Chondrocyte (in vitro differentiated cells): ENCODE measurements at regions not wholly inside any gene's neighbourhood (a gene's known extent, or its start where the extent isn't known, plus 50 kb on each side); places are given as distances from the start of the nearest gene placed in this dataset.

Experiments
- DNase-seq: peaks from one replicate; pipeline ENCODE4 v3.0.0; 2021; ENCODE audit warnings: mixed read lengths, low spot score
- H3K27ac Mint-ChIP-seq: one replicate; pipeline ENCODE4 v1.8.0; 2021; ENCODE audit warnings: mild to moderate bottlenecking, moderate library complexity, mixed read lengths; ENCODE audit not compliant: unreplicated experiment
- H3K27me3 Mint-ChIP-seq: 2 replicates; pipeline ENCODE4 v1.8.0; 2021; ENCODE audit warnings: low read depth, mixed read lengths
- H3K36me3 Mint-ChIP-seq: 2 replicates; pipeline ENCODE4 v1.8.0; 2021; ENCODE audit warnings: low read depth, mixed read lengths
- H3K4me1 Mint-ChIP-seq: 2 replicates; pipeline ENCODE4 v1.8.0; 2021; ENCODE audit warnings: low read depth, mild to moderate bottlenecking, mixed read lengths
- H3K4me3 Mint-ChIP-seq: one replicate; pipeline ENCODE4 v1.8.0; 2021; ENCODE audit warnings: mild to moderate bottlenecking, moderate library complexity, mixed read lengths; ENCODE audit not compliant: unreplicated experiment
- H3K9me3 Mint-ChIP-seq: 2 replicates; pipeline ENCODE4 v1.8.0; 2021; ENCODE audit warnings: low read depth, mixed read lengths
- CTCF ChIP-seq: fragments of 200-600 bp; sonication (generic); IDR thresholded peaks from 2 replicates; pipeline ENCODE4 v1.5.0; 2021; ENCODE audit warnings: antibody characterized with exemption, mild to moderate bottlenecking, moderate library complexity

- no peak for DNase-seq
- no peaks in the 10 kb centered on the region for H3K36me3 Mint-ChIP-seq
- no peak overlapping the region for H3K27ac Mint-ChIP-seq
- H3K27me3 Mint-ChIP-seq = peaks cover 4% of the 10 kb centered on the region
- H3K4me1 Mint-ChIP-seq = no peaks in the 10 kb centered on the region
- H3K4me3 Mint-ChIP-seq = no peak overlapping the region
- no peak for TF ChIP-seq CTCF
- H3K9me3 Mint-ChIP-seq = peaks cover 6% of the 10 kb centered on the region
Observed at GRCh38 chr12:115504306-115505290, 772.9 kb downstream of the MED13L start.

GRCh38 chr12:115500872-115501271 lies 776.6 kb downstream of the MED13L start:
- Mint-ChIP-seq H3K9me3 (peaks cover 6% of the 10 kb centered on the region), H3K27ac (no peak overlapping the region), H3K4me3 (no peak overlapping the region), H3K27me3 (no peaks in the 10 kb centered on the region), H3K36me3 (no peaks in the 10 kb centered on the region), H3K4me1 (no peaks in the 10 kb centered on the region)
- TF ChIP-seq CTCF = no peak
- no peak for DNase-seq

GRCh38 chr12:115495300-115495699 lies 782.2 kb downstream of the MED13L start:
- H3K4me1 Mint-ChIP-seq = no peaks in the 10 kb centered on the region
- H3K36me3 Mint-ChIP-seq = no peaks in the 10 kb centered on the region
- DNase-seq = no peak

GRCh38 chr12:115492553-115492952 lies 784.9 kb downstream of the MED13L start:
- no peak overlapping the region for H3K27ac Mint-ChIP-seq
- no peaks in the 10 kb centered on the region for H3K4me1 Mint-ChIP-seq
- peaks cover 10% of the 10 kb centered on the region for H3K27me3 Mint-ChIP-seq
- no peaks in the 10 kb centered on the region for H3K9me3 Mint-ChIP-seq
- H3K4me3 Mint-ChIP-seq = no peak overlapping the region
- TF ChIP-seq CTCF = no peak
- H3K36me3 Mint-ChIP-seq = no peaks in the 10 kb centered on the region
- no peak for DNase-seq

More at GRCh38 chr12:115495300-115495699, 782.2 kb downstream of the MED13L start:
- TF ChIP-seq CTCF = no peak
- Mint-ChIP-seq H3K27me3 (peaks cover 6% of the 10 kb centered on the region), H3K27ac (no peak overlapping the region), H3K4me3 (no peak overlapping the region), H3K9me3 (no peaks in the 10 kb centered on the region)

GRCh38 chr12:115491511-115492250 lies 785.8 kb downstream of the MED13L start:
- Mint-ChIP-seq H3K9me3 (no peaks in the 10 kb centered on the region), H3K4me3 (no peak overlapping the region), H3K36me3 (no peaks in the 10 kb centered on the region), H3K4me1 (no peaks in the 10 kb centered on the region), H3K27me3 (peaks cover 13% of the 10 kb centered on the region), H3K27ac (no peak overlapping the region)
- TF ChIP-seq CTCF = no peak
- no peak for DNase-seq
